Right renal pelvis (tissue), 4 donors: ENCODE measurements at regions not wholly inside any gene's neighbourhood (a gene's known extent, or its start where the extent isn't known, plus 50 kb on each side); places are given as distances from the start of the nearest gene placed in this dataset.
A peak's percentile ranks its signal among the peaks of the same experiment; 100 is the strongest.
"Not testable (repeated sequence)": the region's sequence is repeated elsewhere in the genome, so short reads cannot be mapped to it uniquely, and the experiment has no call there.

Experiments used
- DNase-seq, 4 donors: peaks; one replicate each; pipeline ENCODE4 v3.0.0-alpha.2; 2013; ENCODE audit warnings: low read depth in 4 of 4, low spot score in 3 of 4, missing footprints in 1 of 4

- no peak for DNase-seq
Observed at GRCh38 chr3:20527368-20527767, 341.4 kb upstream of the SGO1 start.

GRCh38 chr3:20524328-20524727 is 338.3 kb upstream of the SGO1 start:
- DNase-seq = no peak

GRCh38 chr3:20523293-20523692 is 337.3 kb upstream of the SGO1 start:
- no peak for DNase-seq

DNA sequence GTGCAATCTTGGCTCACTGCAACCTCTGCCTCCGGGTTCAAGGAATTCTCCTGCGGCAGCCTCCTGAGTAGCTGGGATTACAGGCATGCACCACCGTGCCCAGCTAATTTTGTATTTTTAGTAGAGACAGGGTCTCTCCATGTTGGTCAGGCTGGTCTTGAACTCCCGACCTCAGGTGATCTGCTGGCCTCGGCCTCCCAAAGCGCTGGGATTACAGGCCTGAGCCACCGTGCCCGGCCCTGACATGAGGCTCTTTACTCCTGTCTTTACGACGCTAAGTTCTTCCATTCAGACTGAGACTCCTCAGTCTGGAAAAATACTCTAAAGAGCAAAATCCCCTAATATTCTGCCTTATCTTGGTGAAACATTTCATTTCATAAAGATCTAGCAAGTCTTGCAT is 331.3 kb upstream of the SGO1 start:
- DNase-seq = not testable (repeated sequence)

DNA sequence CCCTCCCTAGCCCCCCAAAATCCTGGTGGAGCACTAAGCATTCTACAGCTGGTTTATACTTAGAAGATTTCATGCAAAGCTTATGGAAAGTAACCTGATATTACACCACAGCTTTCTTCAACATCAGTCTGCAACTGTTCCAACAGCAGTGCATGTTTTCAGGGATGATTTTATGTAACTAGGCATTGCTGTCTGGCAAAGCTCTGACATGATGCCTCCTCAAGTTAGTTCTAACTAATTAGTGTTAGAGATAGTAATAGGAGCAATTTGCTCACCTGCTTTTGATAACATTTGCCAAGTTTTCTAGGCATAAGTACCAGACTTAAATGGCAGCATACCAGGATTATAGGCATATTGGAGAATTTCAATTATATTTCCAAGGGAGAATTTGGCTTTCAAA is 330.3 kb upstream of the SGO1 start:
- no peak for DNase-seq

GRCh38 chr3:20515834-20516233 is 329.8 kb upstream of the SGO1 start:
- no peak for DNase-seq

DNA sequence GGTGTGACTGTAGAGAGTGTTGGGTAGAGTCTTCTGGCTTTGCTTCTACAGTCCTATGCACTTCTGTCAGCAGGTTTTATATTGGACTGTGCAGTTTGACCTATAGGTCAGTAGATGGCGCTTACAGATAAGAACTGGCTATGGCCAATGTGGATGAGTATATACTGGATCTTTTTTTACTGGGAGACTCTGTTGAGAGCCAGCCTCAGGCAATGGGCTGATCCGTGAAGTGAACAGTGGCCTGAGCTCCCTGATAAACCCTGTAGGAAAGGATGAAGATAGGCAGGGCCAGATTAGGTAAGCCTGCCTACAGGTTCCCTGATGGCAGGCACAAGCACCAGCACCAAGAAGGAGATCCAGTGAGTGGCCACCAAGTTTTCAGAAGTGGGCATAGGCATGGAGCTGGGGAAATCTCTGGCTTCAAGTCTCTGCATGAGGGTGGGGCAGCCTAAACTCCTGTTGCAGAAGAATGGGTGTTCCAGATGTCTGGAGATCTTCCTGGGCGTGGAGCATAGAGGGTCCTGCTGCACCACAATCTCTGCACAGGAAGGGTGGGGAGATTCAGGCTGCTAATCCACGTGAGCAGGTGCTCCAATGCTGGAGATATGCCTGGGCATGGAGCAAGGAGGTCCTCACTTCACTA is 326.0 kb upstream of the SGO1 start:
- DNase-seq = peak in 2 of 4 donors; percentile 5 to 18

- no peak for DNase-seq
Observed at GRCh38 chr3:20510396-20510795, 324.4 kb upstream of the SGO1 start.

DNA sequence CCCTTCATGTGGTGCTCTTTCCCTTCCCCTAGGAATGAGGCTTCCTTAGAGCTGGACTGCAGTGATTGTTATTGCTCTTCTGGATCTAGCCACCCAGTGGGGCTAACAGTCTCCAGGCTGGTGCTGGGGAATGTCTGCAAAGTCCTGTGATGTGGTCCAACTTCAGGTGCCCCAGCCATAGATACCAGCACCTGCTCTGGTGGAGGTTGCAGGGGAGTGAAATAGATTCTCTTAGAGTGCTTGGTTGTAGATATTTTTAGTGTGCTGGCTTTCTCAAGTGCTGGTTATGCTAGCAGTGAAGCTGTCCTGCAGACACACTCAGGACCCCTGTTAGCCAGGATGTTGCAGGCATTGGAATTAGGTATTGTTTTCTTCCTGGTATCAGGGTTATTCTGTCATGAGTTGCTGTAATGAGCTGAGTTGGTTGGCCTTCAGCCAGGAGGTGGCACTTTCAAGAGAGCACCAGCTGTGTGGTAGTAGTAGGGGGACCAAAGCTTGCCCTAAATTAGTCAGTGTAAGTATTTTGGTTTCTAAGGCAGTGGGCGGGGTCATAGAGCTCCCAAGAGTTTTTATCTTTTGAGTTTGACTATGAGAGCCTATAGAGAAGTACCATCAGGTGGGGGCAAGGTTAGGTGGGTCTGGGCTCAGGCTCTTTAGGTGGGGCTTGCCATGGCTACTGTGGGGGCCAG is 317.5 kb upstream of the SGO1 start:
- no peak for DNase-seq

DNA sequence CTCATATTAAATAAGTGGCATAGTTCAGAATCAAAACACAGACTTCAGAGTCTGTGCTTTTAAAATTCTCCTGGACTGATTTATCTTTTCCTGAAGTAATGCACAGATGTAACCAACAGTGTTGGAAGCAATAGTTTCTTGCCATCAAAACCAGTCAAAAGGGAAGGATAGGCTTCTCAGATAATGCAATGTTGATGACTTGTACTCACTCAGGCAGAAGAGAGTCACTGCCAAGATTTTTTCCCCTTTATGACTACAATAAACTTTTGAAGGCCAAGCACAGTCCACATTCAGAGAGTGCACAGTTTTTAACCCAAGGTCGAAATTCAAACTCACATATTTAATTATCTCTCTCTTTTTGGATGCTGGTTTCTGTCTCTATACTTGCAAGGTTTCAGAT is 305.0 kb upstream of the SGO1 start:
- DNase-seq = no peak

DNA sequence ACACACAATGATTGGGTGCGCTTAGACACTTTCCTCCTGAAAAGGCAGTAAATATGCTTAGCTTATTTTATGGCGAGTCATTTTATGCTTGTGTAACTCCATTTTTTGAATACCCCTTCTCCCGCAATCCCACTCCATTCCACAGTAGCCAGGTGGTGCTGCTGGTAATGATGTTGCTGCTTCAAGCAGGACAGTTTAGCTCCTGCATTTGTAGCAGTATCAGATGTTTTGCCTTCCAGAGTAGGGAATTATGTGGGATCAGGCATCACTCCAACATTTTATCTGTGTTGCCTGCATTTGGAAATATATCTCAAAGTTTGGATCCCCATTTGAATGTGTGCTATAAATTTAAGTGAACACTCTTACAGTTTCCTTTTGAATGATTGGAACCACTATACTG is 302.1 kb upstream of the SGO1 start:
- no peak for DNase-seq

DNA sequence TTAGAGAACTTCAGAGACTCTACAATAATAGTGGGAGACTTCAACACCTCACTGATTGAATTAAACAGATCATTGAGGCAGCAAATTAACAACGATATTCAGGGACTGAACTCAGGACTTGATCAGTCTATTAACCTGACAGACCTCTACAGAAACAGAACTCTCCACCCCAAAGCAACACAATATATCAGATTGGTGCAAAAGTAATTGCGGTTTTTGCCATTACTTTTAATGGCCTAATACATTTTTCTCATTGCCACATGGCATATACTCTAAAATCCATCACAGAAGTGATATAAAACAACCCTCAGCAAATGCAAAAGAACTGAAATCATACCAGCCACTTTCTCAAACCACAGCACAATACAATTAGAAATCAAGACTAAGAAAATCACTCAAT is 298.1 kb upstream of the SGO1 start:
- no peak for DNase-seq

GRCh38 chr3:20482350-20482749 is 296.3 kb upstream of the SGO1 start:
- no peak for DNase-seq

DNA sequence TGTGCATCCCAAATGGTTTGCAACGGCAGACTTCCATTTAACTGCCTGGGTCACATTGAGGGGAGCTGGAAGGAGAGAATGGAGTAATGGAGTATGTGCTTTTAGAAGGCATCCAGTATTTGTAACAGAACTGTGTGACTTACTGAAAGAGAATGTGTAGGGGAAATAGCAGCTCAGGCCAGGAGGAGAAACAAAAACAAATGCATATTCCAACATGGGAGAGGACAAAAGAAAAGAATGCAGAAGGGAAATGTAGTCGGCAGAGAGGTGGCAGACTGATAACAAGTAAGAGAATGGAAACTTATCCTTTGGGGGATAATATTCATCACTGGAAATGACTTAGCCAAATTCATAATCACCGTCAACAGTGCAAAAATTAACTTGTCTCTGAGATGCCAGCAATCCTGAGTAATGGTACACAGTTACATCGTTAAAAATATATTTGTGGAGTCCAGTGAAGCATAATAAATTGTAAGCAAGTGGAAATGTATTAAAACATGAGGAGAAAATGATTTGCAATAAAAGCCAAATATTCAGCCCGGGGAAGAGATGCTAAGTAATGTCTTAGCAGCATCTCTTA is 294.9 kb upstream of the SGO1 start:
- DNase-seq = no peak

GRCh38 chr3:20478436-20478835 is 292.4 kb upstream of the SGO1 start:
- no peak for DNase-seq

- DNase-seq = not testable (repeated sequence)
Observed at GRCh38 chr3:20464237-20464636, 278.2 kb upstream of the SGO1 start.

GRCh38 chr3:20462723-20463122 is 276.7 kb upstream of the SGO1 start:
- DNase-seq = no peak

DNA sequence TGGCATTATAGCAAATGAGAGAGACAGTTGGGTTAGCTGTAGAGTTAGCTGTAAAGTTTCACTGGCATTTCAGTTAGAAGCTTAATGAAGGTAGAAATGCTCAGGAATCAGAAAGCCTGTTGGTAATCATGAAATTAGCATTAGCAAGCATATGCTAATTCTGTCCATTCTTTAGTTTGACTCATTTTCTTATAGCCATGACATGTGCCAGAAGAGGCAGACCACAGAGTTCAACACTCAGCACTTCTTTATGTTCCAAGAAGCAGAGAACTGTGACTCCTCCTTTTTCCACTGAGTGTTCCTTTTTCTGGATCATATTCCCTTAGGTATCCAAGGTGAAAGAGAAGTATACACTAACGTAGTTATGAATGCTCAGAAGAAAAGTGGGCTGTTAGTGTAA is 276.2 kb upstream of the SGO1 start:
- no peak for DNase-seq

DNA sequence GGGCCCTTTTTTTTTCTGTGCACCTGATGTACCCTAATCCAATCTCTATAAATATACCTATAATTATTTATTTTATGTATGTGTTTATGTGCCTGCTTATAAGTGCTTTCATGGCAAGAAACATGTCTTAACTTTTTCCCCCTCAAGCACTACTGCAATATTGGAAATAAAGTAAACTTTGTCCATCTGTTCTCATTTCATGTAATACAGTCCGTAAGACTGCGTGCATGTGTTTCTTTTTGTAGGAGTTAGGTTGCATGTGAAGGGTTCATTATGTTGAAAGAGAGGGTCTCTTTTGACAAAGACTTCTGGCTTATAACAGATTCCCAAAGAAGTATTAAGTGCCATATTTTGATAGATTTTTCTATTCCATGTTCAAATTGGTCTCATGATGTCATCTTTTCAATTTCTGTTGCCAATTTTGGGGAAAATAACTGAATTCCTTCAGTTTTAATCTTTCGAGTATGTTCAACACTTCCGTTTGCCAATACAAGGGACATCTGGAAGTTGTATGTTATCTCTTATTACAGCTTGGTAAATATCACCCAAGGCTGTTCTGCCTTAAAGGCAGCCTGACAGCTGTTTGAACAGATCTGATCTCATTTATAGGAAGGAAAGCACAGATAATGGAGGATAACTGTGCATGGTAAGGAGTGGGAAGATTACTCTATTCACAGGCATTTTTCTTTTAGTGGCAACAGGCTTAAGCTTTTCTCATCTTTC is 273.1 kb upstream of the SGO1 start:
- DNase-seq = no peak

GRCh38 chr3:20456511-20456910 is 270.5 kb upstream of the SGO1 start:
- DNase-seq = peak in 1 of 4 donors; percentile 36

- DNase-seq = no peak
Observed at GRCh38 chr3:20451170-20451569, 265.2 kb upstream of the SGO1 start.

GRCh38 chr3:20450611-20451010 is 264.6 kb upstream of the SGO1 start:
- no peak for DNase-seq
